ENCODE measurements at regions not wholly inside any gene's neighbourhood (a gene's known extent, or its start where the extent isn't known, plus 50 kb on each side); places are given as distances from the start of the nearest gene placed in this dataset.

DNA sequence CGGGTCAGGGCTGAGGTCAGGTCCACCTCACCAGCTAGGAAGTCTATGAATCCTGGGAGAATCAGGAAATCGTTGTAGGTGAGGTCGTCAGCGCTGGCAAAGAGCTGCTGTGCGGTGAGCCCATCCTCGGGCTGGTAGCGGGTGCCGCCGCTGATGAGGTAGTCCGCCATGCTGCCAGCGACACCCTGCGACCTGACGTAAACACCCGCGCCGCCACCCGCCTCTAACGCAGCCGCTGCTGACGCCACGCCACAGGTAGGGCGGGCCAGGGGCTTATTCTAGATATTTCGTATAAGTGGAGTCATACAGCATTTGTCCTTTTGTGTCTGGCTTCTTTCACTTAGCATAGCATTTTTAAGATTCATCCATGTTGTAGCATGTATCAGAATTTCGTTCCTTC is 220.2 kb upstream of the ATP6AP2 start:
- no peak overlapping the region for H3K27ac Mint-ChIP-seq
- no peaks in the 10 kb centered on the region for H3K4me1 Mint-ChIP-seq
- peaks cover 0 to 13% (median 11%) of the 10 kb centered on the region in 7 donors for H3K9me3 Mint-ChIP-seq
- DNase-seq (no peak), ATAC-seq (ENCODE audit: low read depth in 2 of 2) (no peak)
- H3K4me3 Mint-ChIP-seq = no peak overlapping the region
- H3K27me3 Mint-ChIP-seq = peaks cover 0 to 3% (median 0%) of the 10 kb centered on the region in 3 donors
- no peaks in the 10 kb centered on the region for H3K36me3 Mint-ChIP-seq

DNA sequence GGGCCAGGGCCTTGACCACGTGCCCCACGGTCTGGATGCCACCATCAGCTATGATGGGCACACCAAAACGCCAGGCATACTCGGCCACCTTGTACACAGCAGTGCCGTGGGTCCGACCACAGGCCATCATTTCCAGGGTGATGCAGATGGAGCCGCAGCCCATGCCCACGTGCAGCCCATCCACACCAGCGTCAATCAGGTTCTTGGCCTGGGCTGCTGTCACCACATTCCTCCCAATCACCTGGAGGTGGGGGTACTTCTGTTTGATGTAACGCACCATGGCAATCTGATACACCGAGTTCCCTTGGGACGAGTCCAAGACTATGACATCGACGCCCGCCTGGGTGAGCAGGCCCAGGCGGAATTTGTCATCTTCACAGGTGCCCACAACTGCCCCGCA is 221.2 kb upstream of the ATP6AP2 start:
- Mint-ChIP-seq H3K27ac (no peak overlapping the region), H3K36me3 (no peaks in the 10 kb centered on the region), H3K4me3 (no peak overlapping the region), H3K27me3 (no peaks in the 10 kb centered on the region), H3K9me3 (peaks cover 0 to 6% (median 3%) of the 10 kb centered on the region in 7 donors), H3K4me1 (no peaks in the 10 kb centered on the region)
- DNase-seq (no peak), ATAC-seq (ENCODE audit: low read depth in 2 of 2) (no peak)

DNA sequence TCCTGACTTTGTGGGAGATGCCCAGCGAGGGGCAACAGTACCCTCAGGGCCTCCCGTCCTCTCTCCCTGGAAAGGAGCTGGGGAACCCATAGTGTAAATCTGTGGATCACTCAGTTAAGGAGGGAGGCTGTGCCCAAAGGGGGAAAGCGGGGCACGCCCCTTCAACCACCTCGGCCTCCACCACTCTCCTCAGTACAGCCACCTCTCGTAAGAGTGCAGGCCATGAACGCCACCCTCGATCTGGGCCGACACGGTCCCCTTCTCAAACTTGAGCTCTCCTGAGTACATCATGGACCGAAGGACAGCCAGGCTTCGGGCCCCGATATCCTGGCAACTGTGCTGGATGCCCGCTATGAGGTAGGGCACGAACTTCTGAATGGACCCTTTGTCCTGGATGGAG is 221.8 kb upstream of the ATP6AP2 start:
- DNase-seq (no peak), ATAC-seq (ENCODE audit: low read depth in 2 of 2) (no peak)
- Mint-ChIP-seq H3K36me3 (no peaks in the 10 kb centered on the region), H3K9me3 (peaks cover 0 to 2% (median 0%) of the 10 kb centered on the region in 7 donors), H3K27me3 (no peaks in the 10 kb centered on the region), H3K4me3 (no peak overlapping the region), H3K4me1 (no peaks in the 10 kb centered on the region), H3K27ac (no peak overlapping the region)

DNA sequence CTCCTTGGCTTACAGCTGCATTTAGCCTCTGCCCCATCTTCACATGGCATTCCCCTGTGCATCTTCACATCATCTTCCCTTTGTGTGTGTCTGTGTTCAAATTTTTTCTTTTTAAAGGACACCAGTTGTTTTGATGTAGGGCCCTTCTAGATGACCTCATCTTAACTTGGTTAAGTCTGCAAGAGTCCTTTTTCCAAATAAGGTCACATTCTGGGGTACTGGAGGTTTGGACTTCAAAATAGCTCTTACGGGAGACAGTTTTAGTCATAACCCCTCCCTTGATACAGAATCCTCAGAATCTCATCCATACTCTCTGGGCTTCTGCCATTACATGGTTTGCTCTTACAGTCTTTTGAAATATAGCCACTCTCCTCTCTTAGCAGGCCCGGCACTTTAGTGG is 231.5 kb upstream of the ATP6AP2 start:
- Mint-ChIP-seq H3K4me1 (no peaks in the 10 kb centered on the region), H3K27ac (no peak overlapping the region), H3K4me3 (no peak overlapping the region), H3K9me3 (peaks cover 0 to 13% (median 8%) of the 10 kb centered on the region in 7 donors), H3K27me3 (peaks cover 0 to 9% (median 0%) of the 10 kb centered on the region in 3 donors), H3K36me3 (no peaks in the 10 kb centered on the region)
- ATAC-seq (ENCODE audit: low read depth in 2 of 2) (no peak), DNase-seq (no peak)

DNA sequence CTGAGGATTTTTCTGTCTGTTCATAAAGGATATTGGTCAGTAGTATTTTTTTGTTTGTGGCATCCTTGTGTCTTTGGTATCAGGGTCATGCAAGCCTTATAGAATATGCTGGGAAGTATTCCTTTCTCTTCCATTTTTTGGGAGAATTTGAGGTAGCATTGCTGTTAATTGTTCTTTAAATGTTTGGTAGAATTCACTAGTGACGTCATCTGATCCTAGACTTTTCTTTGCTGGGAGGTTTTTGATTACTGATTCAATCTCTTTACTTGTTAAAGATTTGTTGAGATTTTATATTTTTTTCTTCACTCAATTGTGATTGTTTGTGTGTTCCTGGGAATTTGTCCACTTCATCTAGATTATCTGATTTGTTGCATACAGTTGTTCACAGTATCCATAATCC is 234.4 kb upstream of the ATP6AP2 start:
- H3K4me3 Mint-ChIP-seq = no peak overlapping the region
- H3K27me3 Mint-ChIP-seq = peaks cover 0 to 9% (median 0%) of the 10 kb centered on the region in 3 donors
- H3K4me1 Mint-ChIP-seq = no peaks in the 10 kb centered on the region
- ATAC-seq (ENCODE audit: low read depth in 2 of 2) (no peak), DNase-seq (no peak)
- no peaks in the 10 kb centered on the region for H3K36me3 Mint-ChIP-seq
- H3K27ac Mint-ChIP-seq = no peak overlapping the region
- H3K9me3 Mint-ChIP-seq = peaks cover 0 to 17% (median 6%) of the 10 kb centered on the region in 7 donors

DNA sequence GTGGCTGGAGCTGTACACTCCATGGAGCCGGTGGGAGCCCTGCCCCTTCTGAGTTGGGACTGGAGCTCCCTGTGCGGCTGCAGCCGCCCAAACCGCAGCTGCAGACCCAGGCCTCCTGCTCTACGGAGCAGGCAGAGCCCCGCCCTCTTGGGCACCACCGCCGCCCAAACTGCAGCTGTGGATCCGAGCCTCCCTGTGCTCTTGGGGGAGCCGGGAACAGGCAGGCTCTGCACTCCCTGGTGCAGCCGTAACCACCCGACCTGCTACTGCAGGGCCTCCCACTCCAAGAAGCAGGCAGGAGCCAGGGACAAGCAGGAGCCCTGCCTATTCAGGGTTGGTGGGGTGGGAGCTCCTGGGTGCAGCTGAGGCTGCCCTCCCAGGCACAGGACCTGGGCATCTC is 237.5 kb upstream of the ATP6AP2 start:
- Mint-ChIP-seq H3K4me3 (no peak overlapping the region), H3K36me3 (no peaks in the 10 kb centered on the region), H3K27me3 (peaks cover 0 to 7% (median 0%) of the 10 kb centered on the region in 3 donors), H3K27ac (no peak overlapping the region), H3K4me1 (peaks cover 4 to 13% (median 7%) of the 10 kb centered on the region in 3 donors), H3K9me3 (peaks cover 0 to 15% (median 6%) of the 10 kb centered on the region in 7 donors)
- ATAC-seq (ENCODE audit: low read depth in 2 of 2) (no peak), DNase-seq (no peak)

DNA sequence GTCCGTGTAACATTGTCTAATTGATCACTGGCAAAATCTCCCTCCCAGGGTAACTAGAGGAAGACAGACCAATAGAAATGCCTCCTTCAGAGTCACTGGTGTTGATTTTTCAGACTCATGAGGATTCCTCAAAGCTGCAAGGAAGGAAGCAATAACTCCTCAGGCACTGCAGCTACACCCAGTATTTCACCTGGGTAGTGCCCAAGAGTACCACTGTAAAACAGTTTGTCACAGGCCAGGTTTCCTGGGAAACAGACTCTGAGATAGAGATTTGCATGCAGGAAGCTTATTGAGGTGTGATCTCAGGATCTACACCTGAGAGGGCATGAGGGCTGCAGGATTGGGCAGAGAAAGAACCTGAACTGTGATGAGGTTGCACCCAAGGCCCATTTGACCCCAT is 240.7 kb upstream of the ATP6AP2 start:
- no peaks in the 10 kb centered on the region for H3K27me3 Mint-ChIP-seq
- ATAC-seq (ENCODE audit: low read depth in 2 of 2) (no peak), DNase-seq (no peak)
- H3K4me1 Mint-ChIP-seq = peaks cover 4 to 13% (median 7%) of the 10 kb centered on the region in 3 donors
- no peak overlapping the region for H3K4me3 Mint-ChIP-seq
- peak overlapping the region in 1 of 6 donors; percentile 15 for H3K27ac Mint-ChIP-seq
- peaks cover 0 to 6% (median 0%) of the 10 kb centered on the region in 7 donors for H3K9me3 Mint-ChIP-seq
- no peaks in the 10 kb centered on the region for H3K36me3 Mint-ChIP-seq

DNA sequence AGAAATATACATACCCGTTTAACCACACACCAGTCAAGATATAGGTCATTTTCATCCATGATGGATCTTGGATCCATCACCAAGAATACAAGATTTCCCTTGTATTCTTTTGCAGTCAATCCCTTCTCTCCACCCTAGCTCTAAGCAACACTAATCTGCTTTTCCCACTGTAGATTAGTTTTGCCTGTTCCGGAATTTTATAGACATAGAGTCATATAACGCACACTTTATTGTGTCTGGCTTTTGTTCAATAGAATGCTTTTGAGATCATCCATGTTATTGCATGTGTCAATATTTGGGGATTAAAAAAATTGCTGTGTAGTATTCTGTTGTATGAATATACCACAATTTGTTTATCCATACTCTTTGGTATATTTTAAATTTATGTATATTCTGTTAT is 235.6 kb upstream of the BCOR start:
- no peaks in the 10 kb centered on the region for H3K36me3 Mint-ChIP-seq
- peaks cover 0 to 13% (median 5%) of the 10 kb centered on the region in 7 donors for H3K9me3 Mint-ChIP-seq
- H3K4me1 Mint-ChIP-seq = peaks cover 0 to 6% (median 3%) of the 10 kb centered on the region in 3 donors
- DNase-seq (no peak), ATAC-seq (ENCODE audit: low read depth in 2 of 2) (no peak)
- H3K27me3 Mint-ChIP-seq = peaks cover 0 to 6% (median 0%) of the 10 kb centered on the region in 3 donors
- no peak overlapping the region for H3K27ac Mint-ChIP-seq
- no peak overlapping the region for H3K4me3 Mint-ChIP-seq

DNA sequence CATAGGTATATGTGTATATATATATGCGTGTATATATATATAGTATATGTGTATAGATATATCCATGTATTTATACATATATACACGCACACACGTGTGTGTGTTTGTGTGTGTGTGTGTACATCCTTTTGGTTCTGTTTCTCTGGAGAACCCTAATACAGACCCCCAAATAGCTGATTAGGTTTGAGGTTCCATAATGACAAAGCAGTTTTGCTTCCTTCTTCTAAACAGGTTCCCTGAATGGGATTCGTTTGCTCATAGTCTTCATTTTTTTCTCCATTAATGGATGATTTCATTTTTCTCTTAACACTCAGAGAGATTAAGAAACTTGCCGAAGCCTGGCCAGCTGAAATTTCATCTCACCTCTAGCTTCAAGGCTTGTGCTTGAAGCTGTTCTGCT is 234.0 kb upstream of the BCOR start:
- H3K36me3 Mint-ChIP-seq = no peaks in the 10 kb centered on the region
- H3K9me3 Mint-ChIP-seq = peaks cover 0 to 13% (median 5%) of the 10 kb centered on the region in 7 donors
- peak overlapping the region in 1 of 6 donors; percentile 17 for H3K27ac Mint-ChIP-seq
- H3K4me1 Mint-ChIP-seq = peaks cover 0 to 6% (median 3%) of the 10 kb centered on the region in 3 donors
- ATAC-seq (ENCODE audit: low read depth in 2 of 2) = no peak
- H3K27me3 Mint-ChIP-seq = peaks cover 0 to 21% (median 0%) of the 10 kb centered on the region in 3 donors
- no peak for DNase-seq
- no peak overlapping the region for H3K4me3 Mint-ChIP-seq

DNA sequence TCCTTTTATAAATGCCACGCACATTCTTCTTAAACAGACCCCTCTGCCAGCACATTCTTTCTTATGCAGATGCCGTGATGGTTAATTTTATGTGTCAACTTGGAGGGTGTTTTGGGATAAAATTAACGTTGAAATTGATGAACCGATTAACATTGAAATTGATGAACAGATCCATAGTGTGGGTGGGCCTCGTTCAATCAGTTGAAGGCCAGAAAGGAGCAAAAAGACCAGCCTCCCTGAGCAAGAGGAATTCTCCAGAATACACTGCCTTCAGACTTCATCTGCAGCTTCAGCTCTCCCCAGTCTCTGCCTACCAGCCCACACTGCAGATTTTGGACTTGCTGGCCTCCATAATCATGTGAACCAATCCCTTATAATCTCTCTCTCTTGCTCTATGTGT is 233.6 kb upstream of the BCOR start:
- peaks cover 0 to 25% (median 0%) of the 10 kb centered on the region in 3 donors for H3K27me3 Mint-ChIP-seq
- no peak overlapping the region for H3K27ac Mint-ChIP-seq
- H3K36me3 Mint-ChIP-seq = no peaks in the 10 kb centered on the region
- peaks cover 0 to 6% (median 3%) of the 10 kb centered on the region in 3 donors for H3K4me1 Mint-ChIP-seq
- ATAC-seq (ENCODE audit: low read depth in 2 of 2) = no peak
- H3K4me3 Mint-ChIP-seq = no peak overlapping the region
- DNase-seq = no peak
- peaks cover 0 to 13% (median 5%) of the 10 kb centered on the region in 7 donors for H3K9me3 Mint-ChIP-seq

DNA sequence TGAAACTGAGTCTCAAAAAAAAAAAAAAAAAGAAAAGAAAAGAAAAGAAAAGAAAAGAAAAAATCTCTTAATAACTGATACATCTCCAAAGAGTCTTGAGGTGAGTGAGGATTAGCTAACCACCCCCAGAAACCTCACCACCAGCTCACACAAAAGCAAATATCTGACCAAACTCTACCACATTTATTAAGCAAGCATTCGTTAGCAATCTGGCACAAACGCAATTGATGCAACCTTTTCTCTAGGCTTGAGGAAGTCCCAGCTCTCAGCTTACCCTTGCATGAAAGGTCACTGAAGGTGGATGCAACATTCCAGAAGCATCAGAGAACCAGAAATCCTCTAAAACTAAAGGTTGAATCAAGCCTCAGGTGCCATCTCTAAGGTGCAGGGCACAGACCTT is 231.9 kb upstream of the BCOR start:
- Mint-ChIP-seq H3K27me3 (peaks cover 0 to 34% (median 0%) of the 10 kb centered on the region in 3 donors), H3K4me3 (no peak overlapping the region), H3K4me1 (peaks cover 0 to 6% (median 3%) of the 10 kb centered on the region in 3 donors), H3K36me3 (no peaks in the 10 kb centered on the region), H3K27ac (no peak overlapping the region), H3K9me3 (peaks cover 0 to 13% (median 5%) of the 10 kb centered on the region in 7 donors)
- ATAC-seq (ENCODE audit: low read depth in 2 of 2) = no peak
- DNase-seq = no peak

DNA sequence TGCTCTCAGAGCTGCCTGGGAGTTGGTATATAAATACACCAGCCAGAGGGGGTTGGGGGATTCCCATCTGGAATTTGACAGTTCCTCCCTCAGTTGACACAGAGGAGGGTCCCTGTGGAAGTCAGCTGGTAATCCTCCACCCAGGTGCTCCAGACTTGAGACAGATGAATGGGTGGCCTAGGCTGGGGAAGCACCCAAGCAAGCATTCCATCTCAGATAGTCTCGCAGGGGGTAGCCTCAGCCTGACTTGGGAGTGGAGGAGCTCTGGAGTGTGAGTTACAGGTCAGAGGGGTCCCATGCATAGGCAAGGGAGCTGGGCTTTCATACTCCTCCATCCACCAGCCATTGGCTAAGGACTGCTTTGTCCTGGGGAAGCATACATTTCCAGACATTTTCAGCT is 229.3 kb upstream of the BCOR start:
- Mint-ChIP-seq H3K9me3 (peaks cover 0 to 5% (median 0%) of the 10 kb centered on the region in 7 donors), H3K27me3 (peaks cover 0 to 34% (median 0%) of the 10 kb centered on the region in 3 donors), H3K4me3 (no peak overlapping the region), H3K36me3 (no peaks in the 10 kb centered on the region), H3K27ac (no peak overlapping the region), H3K4me1 (no peaks in the 10 kb centered on the region)
- ATAC-seq (ENCODE audit: low read depth in 2 of 2) = no peak
- no peak for DNase-seq

DNA sequence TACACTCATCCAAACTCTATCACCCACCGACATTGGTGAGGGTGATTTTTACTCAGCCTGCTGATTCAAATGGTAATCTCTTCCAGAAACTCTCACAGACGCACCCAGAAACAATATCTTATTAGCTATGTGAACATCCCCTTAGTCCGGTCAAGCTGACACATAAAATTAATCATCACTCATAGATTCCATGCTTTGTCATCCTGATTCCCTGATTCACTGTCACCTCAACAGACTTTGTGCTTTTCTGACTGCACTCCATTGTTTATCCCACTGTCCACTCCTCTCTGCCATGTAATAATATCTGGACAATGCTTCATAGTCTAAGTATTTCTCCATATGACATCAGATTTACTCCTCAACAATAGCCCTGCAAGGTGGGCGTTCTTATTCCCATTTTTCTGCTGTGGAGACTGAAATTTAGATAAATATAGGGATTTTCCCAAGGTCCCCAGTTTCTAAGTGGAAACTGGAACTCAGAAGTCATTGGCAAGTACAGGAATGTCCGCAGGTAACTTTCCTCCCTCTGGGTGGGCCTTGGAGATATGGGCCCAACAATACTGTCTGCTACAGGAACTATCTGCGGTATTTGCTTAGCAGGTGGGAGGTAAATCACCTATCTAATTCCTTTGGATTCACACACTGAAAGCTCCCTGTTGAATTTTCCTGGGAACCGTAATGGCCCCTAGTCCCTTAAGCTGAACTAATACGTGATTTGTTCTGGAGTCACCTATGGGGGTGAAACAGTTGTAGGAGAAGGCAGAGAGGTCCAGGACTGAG is 228.6 kb upstream of the BCOR start:
- Mint-ChIP-seq H3K4me3 (peak overlapping the region in 1 of 8 donors; percentile 42), H3K36me3 (peaks cover 0 to 2% of the 10 kb centered on the region in 2 donors), H3K27me3 (peaks cover 0 to 34% (median 0%) of the 10 kb centered on the region in 3 donors)

DNA sequence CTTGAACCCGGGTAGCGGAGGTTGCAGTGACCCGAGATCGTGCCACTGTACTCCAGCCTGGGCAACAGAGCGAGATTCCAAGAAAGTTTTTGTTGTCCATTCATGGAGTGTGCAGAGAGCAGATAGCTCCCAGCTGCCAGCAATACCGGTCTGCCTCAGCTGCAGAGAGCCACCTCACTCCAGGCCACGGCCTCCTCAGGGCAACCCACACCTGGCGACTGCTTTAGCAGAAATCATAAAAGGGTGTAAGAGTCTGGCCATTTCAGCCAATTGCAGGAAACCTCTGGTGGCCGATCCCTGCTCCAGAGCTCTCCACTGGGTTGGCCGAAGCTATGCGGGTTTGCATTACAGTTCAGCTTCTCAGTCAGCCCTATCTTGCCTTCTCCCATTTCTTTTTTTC is 227.4 kb upstream of the BCOR start:
- H3K4me3 Mint-ChIP-seq = no peak overlapping the region
- H3K9me3 Mint-ChIP-seq = peaks cover 7 to 17% (median 13%) of the 10 kb centered on the region in 7 donors

More for the DNA sequence above, 228.6 kb upstream of the BCOR start:
- no peaks in the 10 kb centered on the region for H3K4me1 Mint-ChIP-seq
- H3K27ac Mint-ChIP-seq = no peak overlapping the region
- H3K9me3 Mint-ChIP-seq = peaks cover 0 to 6% (median 4%) of the 10 kb centered on the region in 7 donors
- no peak for DNase-seq
- no peak for ATAC-seq (ENCODE audit: low read depth in 2 of 2)

More for the DNA sequence above, 227.4 kb upstream of the BCOR start:
- Mint-ChIP-seq H3K4me1 (no peaks in the 10 kb centered on the region), H3K36me3 (peaks cover 0 to 9% of the 10 kb centered on the region in 2 donors), H3K27me3 (peaks cover 0 to 34% (median 4%) of the 10 kb centered on the region in 3 donors), H3K27ac (no peak overlapping the region)
- ATAC-seq (ENCODE audit: low read depth in 2 of 2) (no peak), DNase-seq (no peak)

All from naive B cell (primary cell).